Gastrocnemius medialis (tissue), 4 donors: ENCODE measurements at regions not wholly inside any gene's neighbourhood (a gene's known extent, or its start where the extent isn't known, plus 50 kb on each side); places are given as distances from the start of the nearest gene placed in this dataset.

Source experiments
- ATAC-seq, 2 donors: fragments of 150-250 bp; one replicate each; pipeline ENCODE4 v1.9.1; 2016
- DNase-seq, 2 donors: peaks; one replicate each; pipeline ENCODE4 v3.0.0-alpha.2; 2019
- H3K27ac ChIP-seq, 4 donors: fragments of 200-600 bp; sonication (generic); 1 replicate in 1 of 4; 2 replicates in 3 of 4; pipeline ENCODE4 v1.5.1; 2016 to 2018; ENCODE audit warnings: mild to moderate bottlenecking in 2 of 4, moderate library complexity in 1 of 4
- H3K27me3 ChIP-seq, 3 donors: fragments of 200-600 bp; sonication (generic) in 2 of 3; 1 replicate in 1 of 3; 2 replicates in 2 of 3; pipeline versions ENCODE4 v1.5.1 to v1.6.0; 2016 to 2019; ENCODE audit warnings: mild to moderate bottlenecking in 1 of 3, moderate library complexity in 1 of 3
- H3K36me3 ChIP-seq, 2 donors: fragments of 200-600 bp; sonication (generic) in 1 of 2; one replicate each; pipeline ENCODE4 v1.5.1; 2017 to 2018
- H3K4me1 ChIP-seq, 2 donors: fragments of 200-600 bp; sonication (generic) in 1 of 2; one replicate each; pipeline ENCODE4 v1.5.1; 2016 to 2017; ENCODE audit warnings: mild to moderate bottlenecking in 2 of 2
- H3K4me3 ChIP-seq, 4 donors: fragments of 200-600 bp; sonication (generic) in 3 of 4; 1 replicate in 1 of 4; 2 replicates in 3 of 4; pipeline ENCODE4 v1.5.1; 2016 to 2019; ENCODE audit warnings: mild to moderate bottlenecking in 2 of 4
- H3K9me3 ChIP-seq, 3 donors: fragments of 200-600 bp; sonication (generic) in 2 of 3; 1 replicate in 1 of 3; 2 replicates in 2 of 3; pipeline ENCODE4 v1.5.1; 2016 to 2019
- CTCF ChIP-seq, 5 experiments: fragments of 450-650 bp in 3 of 5; fragments of 200-600 bp in 2 of 5; sonication (generic) in 2 of 5; IDR thresholded peaks in 4 of 5; conservative IDR thresholded peaks in 1 of 5; 1 replicate in 4 of 5; 2 replicates in 1 of 5; pipeline ENCODE4 v1.5.1; 2016 to 2019; ENCODE audit warnings: antibody characterized with exemption in 5 of 5, mild to moderate bottlenecking in 3 of 5, moderate library complexity in 3 of 5
- POLR2A ChIP-seq, 2 donors: fragments of 450-650 bp; IDR thresholded peaks; one replicate each; pipeline ENCODE4 v1.6.1; 2017; ENCODE audit warnings: antibody characterized with exemption in 2 of 2, mild to moderate bottlenecking in 2 of 2, moderate library complexity in 2 of 2
- in situ Hi-C, 4 donors: fragments of 200-750 bp; cut with MboI; loops; one replicate each; pipeline versions ENCODE4 v1.15.0 to v1.8.0; 2017; ENCODE audit warnings: low sequenced_read_pairs in 4 of 4
- intact Hi-C: fragments of 100-400 bp; cut with DNase I; formaldehyde crosslinking; loops from one replicate; pipeline ENCODE4 v1.15.1; 2023; ENCODE audit warnings: low total_unique reads

- TF ChIP-seq CTCF (IDR thresholded peaks at IDR 0.05 in 4 of 5, conservative IDR thresholded peaks at IDR 0.05 in 1 of 5) (no peak), POLR2A (IDR thresholded peaks at IDR 0.05) (no peak)
- intact Hi-C loops (no loop called here), in situ Hi-C loops (loop anchor here in 1 of 4 donors (25.0 kb wide), 1 partner anchor 362 kb away; the partner anchor contains the start of gene PTGER3)
- Histone ChIP-seq H3K4me1 (no peaks in the 10 kb centered on the region), H3K27ac (no peak overlapping the region), H3K36me3 (no peaks in the 10 kb centered on the region), H3K9me3 (no peaks in the 10 kb centered on the region), H3K4me3 (no peak overlapping the region), H3K27me3 (no peaks in the 10 kb centered on the region)
- no peak for DNase-seq
- no peak for ATAC-seq
Observed at GRCh38 chr1:70675737-70676156, 264.7 kb downstream of the CTH start.

- in situ Hi-C loops = loop anchor here in 2 of 4 donors (10.0 to 25.0 kb wide), 2 partner anchors 352 to 359 kb away; partner anchors contain the start of gene PTGER3 (in 2 of the 2)
- H3K27ac ChIP-seq = no peak overlapping the region
- peak in 1 of 2 donors; percentile 56 for ATAC-seq
- H3K4me1 ChIP-seq = no peaks in the 10 kb centered on the region
- H3K27me3 ChIP-seq = no peaks in the 10 kb centered on the region
- TF ChIP-seq CTCF (IDR thresholded peaks at IDR 0.05 in 4 of 5, conservative IDR thresholded peaks at IDR 0.05 in 1 of 5) = peak in 4 of 5 experiments; percentile 37 to 57 (median 52)
- no peak for TF ChIP-seq POLR2A (IDR thresholded peaks at IDR 0.05)
- H3K4me3 ChIP-seq = no peak overlapping the region
- DNase-seq = peak in 1 of 2 donors; percentile 28
- intact Hi-C loops = loop anchor here (5.0 kb wide), 1 partner anchor 367 kb away; no protein-coding TSS in a partner anchor
- H3K36me3 ChIP-seq = no peaks in the 10 kb centered on the region
- H3K9me3 ChIP-seq = no peaks in the 10 kb centered on the region
Observed at GRCh38 chr1:70685300-70686286, 274.5 kb downstream of the CTH start.

GRCh38 chr1:70688580-70688979 lies 277.5 kb downstream of the CTH start:
- H3K27ac ChIP-seq = no peak overlapping the region
- DNase-seq = no peak
- no peak for TF ChIP-seq POLR2A (IDR thresholded peaks at IDR 0.05)
- TF ChIP-seq CTCF (IDR thresholded peaks at IDR 0.05 in 4 of 5, conservative IDR thresholded peaks at IDR 0.05 in 1 of 5) = no peak
- H3K4me3 ChIP-seq = no peak overlapping the region
- intact Hi-C loops (loop anchor here (5.0 kb wide), 1 partner anchor 364 kb away; no protein-coding TSS in a partner anchor), in situ Hi-C loops (loop anchor here in 2 of 4 donors (10.0 to 25.0 kb wide), 2 partner anchors 349 to 356 kb away; partner anchors contain the start of gene PTGER3 (in 2 of the 2))
- H3K9me3 ChIP-seq = no peaks in the 10 kb centered on the region
- no peaks in the 10 kb centered on the region for H3K4me1 ChIP-seq
- no peak for ATAC-seq
- H3K27me3 ChIP-seq = no peaks in the 10 kb centered on the region
- no peaks in the 10 kb centered on the region for H3K36me3 ChIP-seq

GRCh38 chr1:70706381-70707037 lies 295.4 kb downstream of the CTH start:
- DNase-seq (no peak), ATAC-seq (no peak)
- peak overlapping the region; percentile 19 to 45 (median 31) for H3K4me3 ChIP-seq
- H3K9me3 ChIP-seq = no peaks in the 10 kb centered on the region
- TF ChIP-seq POLR2A (IDR thresholded peaks at IDR 0.05) = no peak
- no peak for TF ChIP-seq CTCF (IDR thresholded peaks at IDR 0.05 in 4 of 5, conservative IDR thresholded peaks at IDR 0.05 in 1 of 5)
- H3K27me3 ChIP-seq = no peaks in the 10 kb centered on the region
- H3K36me3 ChIP-seq = no peaks in the 10 kb centered on the region
- intact Hi-C loops = no loop called here
- no peaks in the 10 kb centered on the region for H3K4me1 ChIP-seq
- in situ Hi-C loops = no loop called here
- no peak overlapping the region for H3K27ac ChIP-seq
